ENCODE measurements at regions not wholly inside any gene's neighbourhood (a gene's known extent, or its start where the extent isn't known, plus 50 kb on each side); places are given as distances from the start of the nearest gene placed in this dataset.

- Histone ChIP-seq H3K79me1 (ENCODE audit: low read depth, low read length) (no peaks in the 10 kb centered on the region), H2AK5ac (ENCODE audit: low read depth, low read length) (no peak overlapping the region), H2BK15ac (ENCODE audit: low read length) (no peak overlapping the region), H2AFZ (ENCODE audit: low read length) (no peak overlapping the region), H3K27me3 (replicated peaks in 1 of 4; ENCODE audit: control insufficient read depth in 3 of 4, extremely low read depth in 1 of 4, insufficient read depth in 3 of 4, low read length in 3 of 4) (no peaks in the 10 kb centered on the region), H4K20me1 (replicated peaks in 1 of 2; ENCODE audit: control insufficient read depth in 1 of 2, insufficient read depth in 2 of 2, low read length in 2 of 2) (no peaks in the 10 kb centered on the region), H3K4me3 (ENCODE audit: extremely low read depth in 1 of 4, insufficient read depth in 2 of 4, low read depth in 3 of 4, low read length in 4 of 4) (no peak overlapping the region), H2BK120ac (replicated peaks; ENCODE audit: low read depth, low read length) (no peak overlapping the region), H2BK5ac (ENCODE audit: low read depth, low read length) (no peak overlapping the region), H3K4ac (replicated peaks; ENCODE audit: insufficient read length, low read depth, low read length) (no peak overlapping the region), H3K18ac (ENCODE audit: extremely low read depth, low read length) (no peak overlapping the region), H2BK20ac (ENCODE audit: low read length) (0 out of 2 replicates have a peak overlapping the region, but pooled peaks have one; percentile 43), H4K5ac (ENCODE audit: insufficient read length, low read depth, low read length) (no peak overlapping the region), H2BK12ac (ENCODE audit: low read depth, low read length) (no peak overlapping the region), H3K23me2 (ENCODE audit: low read depth, low read length) (no peaks in the 10 kb centered on the region), H4K91ac (replicated peaks; ENCODE audit: insufficient read length, low read length) (no peak overlapping the region), H3K4me2 (ENCODE audit: insufficient read depth in 1 of 2, low read depth in 2 of 2, low read length in 2 of 2) (no peak overlapping the region), H3K4me1 (replicated peaks in 1 of 4; ENCODE audit: control insufficient read depth in 3 of 4, insufficient read depth in 4 of 4, low read length in 3 of 4) (no peaks in the 10 kb centered on the region; a peak in 1 of 7 replicates), H3K56ac (replicated peaks; ENCODE audit: insufficient read length, low read depth, low read length) (no peak overlapping the region), H3K9me3 (ENCODE audit: insufficient read depth in 2 of 2, low read depth in 1 of 2, low read length in 1 of 2) (no peaks in the 10 kb centered on the region), H4K8ac (ENCODE audit: extremely low read depth, insufficient read depth, low read length) (no peak overlapping the region; the same call in 1 of the 2 replicates), H3K14ac (ENCODE audit: insufficient read length) (no peak overlapping the region), H3K79me2 (ENCODE audit: control insufficient read depth in 1 of 2, insufficient read depth in 2 of 2, low read length in 2 of 2) (no peaks in the 10 kb centered on the region), H3K9ac (replicated peaks in 1 of 4; ENCODE audit: extremely low read depth in 1 of 4, low read depth in 3 of 4, low read length in 3 of 4) (no peak overlapping the region; a peak in 1 of 7 replicates), H3K36me3 (ENCODE audit: control insufficient read depth in 2 of 4, insufficient read depth in 4 of 4, low read length in 3 of 4) (no peaks in the 10 kb centered on the region), H3K27ac (ENCODE audit: low read depth, low read length) (no peak overlapping the region), H3K23ac (ENCODE audit: insufficient read length) (no peak overlapping the region)
- DNase-seq (ENCODE audit: low read depth in 1 of 2, low spot score in 2 of 2), result no peak
- 87% methylated on average over 10 of the region's 10 CpGs; no CpG with 5 or more reads in 1 of the 2 experiments for WGBS, 2 experiments (ENCODE audit: extremely low coverage in 1 of 2, insufficient coverage in 1 of 2, insufficient read length in 1 of 2, insufficient replicate concordance in 2 of 2, low coverage in 1 of 2, low lambda C conversion rate in 2 of 2, missing lambda C conversion rate in 1 of 2)
- POLR2A ChIA-PET (ENCODE audit: partially characterized antibody), result no interaction called here
- FAIRE-seq, result no peak
- TF ChIP-seq USF2 (IDR thresholded peaks at IDR 0.05; ENCODE audit: low read length), result no peak
- TF ChIP-seq CTCF (IDR thresholded peaks at IDR 0.05; ENCODE audit: control extremely low read depth in 1 of 3, insufficient read depth in 1 of 3, low read depth in 1 of 3, low read length in 3 of 3), result no peak
- TF ChIP-seq BRCA1 (IDR thresholded peaks at IDR 0.05; ENCODE audit: low read depth, low read length), result no peak
- no peak for TF ChIP-seq CEBPB (IDR thresholded peaks at IDR 0.05; ENCODE audit: low read depth, low read length)
- TF ChIP-seq POLR2AphosphoS5 (IDR thresholded peaks at IDR 0.05; ENCODE audit: low read depth, low read length), result no peak
- CTCF ChIA-PET (ENCODE audit: partially characterized antibody), result interaction anchor here (1.1 to 1.5 kb wide), 2 partner anchors 14 to 923 kb away, joined by 3 to 4 read pairs; no protein-coding TSS in a partner anchor
These were observed 280.6 kb downstream of the ZNF536 start for GRCh38 chr19:30652751-30653150.
